ENCODE measurements at regions not wholly inside any gene's neighbourhood (a gene's known extent, or its start where the extent isn't known, plus 50 kb on each side); places are given as distances from the start of the nearest gene placed in this dataset.

DNA sequence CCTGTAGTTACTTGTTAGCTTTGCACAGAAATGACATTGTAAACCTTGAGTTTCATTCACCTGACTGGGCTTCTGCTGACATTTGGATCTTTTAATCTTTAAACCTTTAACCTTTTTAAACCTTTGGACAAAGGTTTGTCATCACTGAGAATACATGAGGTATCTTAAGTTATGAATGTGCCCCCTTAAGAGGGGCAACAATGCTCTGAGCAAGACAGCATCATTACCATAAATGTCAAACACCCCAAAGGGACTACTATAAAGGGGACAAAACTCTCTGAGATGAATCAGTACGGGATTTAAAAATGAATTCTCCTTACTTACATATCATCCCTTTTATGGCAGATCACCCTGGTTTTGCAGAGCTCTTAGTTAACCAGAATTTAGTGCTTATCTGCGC is 203.3 kb downstream of the COG6 start:
- no peak for DNase-seq

DNA sequence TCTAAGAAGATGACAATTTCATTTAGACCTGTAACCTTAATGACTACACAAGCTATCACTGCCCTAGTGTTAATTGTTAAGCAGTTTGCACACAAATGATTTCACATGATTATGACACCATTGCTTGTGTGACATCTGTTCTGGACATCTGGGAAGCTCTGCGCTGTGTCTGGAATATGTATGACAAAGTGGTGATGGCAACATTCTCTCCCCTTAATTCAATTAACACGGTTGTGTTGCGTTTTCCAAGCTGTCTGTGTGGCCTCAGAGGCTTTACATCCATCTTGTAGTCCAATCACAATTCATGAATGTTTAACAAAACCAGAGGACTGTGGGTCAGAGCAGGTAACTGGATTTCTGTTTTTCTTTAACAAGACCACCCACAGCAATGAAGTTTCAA is 204.4 kb downstream of the COG6 start:
- no peak for DNase-seq

DNA sequence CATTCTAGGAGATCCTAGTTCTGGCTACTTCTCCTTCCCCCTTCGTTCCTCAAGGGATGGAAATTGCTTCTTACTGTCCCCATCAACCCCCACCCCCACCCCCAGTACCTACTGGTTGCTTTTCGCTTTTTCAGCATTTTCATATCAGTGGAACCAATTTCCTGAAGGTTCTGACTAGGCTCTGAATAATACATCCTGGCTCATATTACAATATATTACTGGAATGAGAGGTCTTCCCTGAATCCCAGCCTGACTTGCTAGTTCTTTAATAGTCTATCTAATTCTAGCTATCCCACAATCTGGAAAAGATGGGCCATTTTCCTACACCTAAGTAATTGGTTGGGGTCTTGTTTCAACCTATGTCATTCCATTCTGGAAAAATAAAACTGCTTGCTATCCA is 207.4 kb downstream of the COG6 start:
- DNase-seq = no peak

DNA sequence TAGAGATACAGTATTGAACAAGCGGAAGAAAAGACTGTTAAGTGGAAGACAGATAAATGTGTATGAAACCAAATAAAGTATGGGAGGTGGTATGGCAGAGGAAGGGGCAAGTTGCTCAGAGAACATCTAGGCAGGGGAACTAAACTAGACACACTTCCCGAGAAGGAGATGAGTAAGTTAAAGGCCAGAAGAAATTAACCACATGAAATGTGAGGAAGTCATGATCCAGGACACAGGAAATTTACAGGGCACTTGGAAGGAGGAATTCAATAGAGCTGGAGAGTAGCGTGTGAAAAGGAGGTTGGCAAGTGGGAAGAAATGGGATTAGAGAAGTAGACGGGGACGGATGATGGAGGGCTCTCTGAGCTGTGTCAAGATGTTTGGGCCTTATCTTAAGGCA is 208.8 kb downstream of the COG6 start:
- DNase-seq = no peak

- no peak for DNase-seq
Measured at GRCh38 chr13:39866722-39867121, 211.3 kb downstream of the COG6 start.

- DNase-seq = no peak
Measured at GRCh38 chr13:39867807-39868206, 212.3 kb downstream of the COG6 start.

DNA sequence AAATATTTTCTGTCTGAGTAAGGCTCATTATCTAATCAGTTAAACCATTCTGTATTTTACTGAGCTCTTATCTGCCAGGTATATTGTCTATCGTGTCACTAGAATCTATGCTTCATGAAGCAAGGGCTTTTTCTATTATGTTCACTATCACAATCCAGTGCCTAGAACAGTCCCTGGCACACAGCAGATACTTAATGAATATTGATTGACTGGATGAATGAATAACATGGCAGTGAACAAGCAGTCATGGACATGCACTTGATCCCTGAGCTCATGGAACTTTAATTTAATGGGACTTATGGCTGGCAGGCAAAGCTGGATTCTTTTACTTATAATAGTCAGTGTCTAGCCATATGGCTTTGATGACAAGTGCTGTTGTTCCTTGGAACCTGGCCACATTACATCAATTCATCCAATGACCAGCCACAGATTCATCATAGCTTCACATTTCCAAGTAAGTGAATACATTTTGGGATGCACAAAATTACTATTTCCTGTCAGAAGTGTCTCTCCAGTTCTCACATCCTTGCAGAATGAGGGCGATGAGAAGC is 214.8 kb downstream of the COG6 start:
- DNase-seq = peak in 1 of 58 donors; percentile 1

GRCh38 chr13:39874331-39875053 is 219.0 kb downstream of the COG6 start:
- DNase-seq = no peak

GRCh38 chr13:39875111-39875987 is 219.9 kb downstream of the COG6 start:
- DNase-seq = no peak

GRCh38 chr13:39876258-39876657 is 220.8 kb downstream of the COG6 start:
- DNase-seq = no peak

DNA sequence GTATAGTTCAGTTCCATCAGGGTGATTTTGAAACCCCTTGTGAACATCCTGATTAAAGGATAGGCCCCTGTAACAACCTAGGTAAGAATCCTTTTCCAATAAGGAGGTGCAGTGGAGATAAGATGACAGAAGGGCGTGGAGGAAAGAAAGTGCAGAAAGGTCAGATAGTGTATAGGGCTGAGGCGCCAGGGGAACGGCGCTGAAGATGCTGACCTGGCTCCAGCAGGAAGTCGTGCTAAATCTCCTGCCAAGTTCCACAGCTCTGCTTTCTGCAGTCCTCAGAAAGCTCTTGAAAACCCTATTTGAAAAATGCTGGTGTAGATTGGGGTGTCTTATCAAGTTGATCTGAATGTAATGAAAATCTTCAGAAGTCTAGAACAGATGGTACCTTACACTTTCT is 221.7 kb downstream of the COG6 start:
- no peak for DNase-seq

- no peak for DNase-seq
Measured at GRCh38 chr13:39879286-39880035, 224.0 kb downstream of the COG6 start.

- DNase-seq = no peak
Measured at GRCh38 chr13:39881383-39881782, 225.9 kb downstream of the COG6 start.

- no peak for DNase-seq
Measured at GRCh38 chr13:39881887-39882286, 226.4 kb downstream of the COG6 start.

DNA sequence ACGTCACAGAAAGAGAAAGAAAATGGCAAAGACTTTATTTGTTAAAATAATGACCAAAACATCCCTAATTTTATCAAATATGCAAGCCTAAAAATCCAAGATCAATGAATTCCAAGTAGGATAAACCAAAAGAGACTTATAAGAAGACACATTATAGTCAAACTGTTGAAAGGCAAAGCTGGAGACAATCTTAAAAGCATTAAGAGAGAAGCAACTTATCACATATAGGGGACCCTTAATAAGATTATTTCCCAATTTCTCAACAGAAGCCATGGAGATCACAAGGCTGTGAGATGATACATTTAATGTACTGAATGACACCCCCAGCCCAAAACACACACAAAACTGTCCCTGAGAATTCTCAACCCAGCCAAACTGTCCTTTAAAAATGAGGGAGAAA is 228.7 kb downstream of the COG6 start:
- no peak for DNase-seq

GRCh38 chr13:39886336-39886735 is 230.9 kb downstream of the COG6 start:
- no peak for DNase-seq

DNA sequence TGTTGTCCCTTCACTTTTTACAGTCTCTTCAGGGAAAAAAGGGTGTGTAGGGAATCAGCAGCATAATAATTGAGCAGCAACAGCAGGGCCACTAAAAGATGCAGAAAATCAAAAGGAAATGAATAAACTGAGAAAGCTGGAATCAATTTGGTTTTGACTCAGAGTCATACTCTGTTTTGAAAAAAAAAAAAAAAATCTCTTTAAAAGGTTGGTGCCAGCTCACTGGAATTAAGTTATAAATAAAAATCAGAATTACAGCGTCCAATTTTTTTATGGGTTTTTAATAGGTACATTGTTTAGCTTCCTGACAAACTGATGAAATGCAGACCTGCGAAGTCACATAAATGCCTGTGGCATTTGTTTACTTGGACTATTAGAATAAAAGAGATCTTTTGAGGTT is 231.9 kb downstream of the COG6 start:
- no peak for DNase-seq

GRCh38 chr13:39888865-39889810 is 233.7 kb downstream of the COG6 start:
- no peak for DNase-seq

- DNase-seq = no peak
Measured at GRCh38 chr13:39890537-39890936, 235.1 kb downstream of the COG6 start.
